ENCODE measurements at regions not wholly inside any gene's neighbourhood (a gene's known extent, or its start where the extent isn't known, plus 50 kb on each side); places are given as distances from the start of the nearest gene placed in this dataset.

GRCh38 chr18:38033282-38033681 is 467.7 kb upstream of the CELF4 start:
- 77 to 94% (median 86%) methylated on average over 3 of the region's 3 CpGs for WGBS, 5 donors
- intact Hi-C loops (cut with DNase I; ENCODE audit: low total_unique reads) = no loop called here
- DNase-seq = no peak
- no peak overlapping the region for H3K27ac ChIP-seq
- no peak overlapping the region for H3K4me3 ChIP-seq
- no peaks in the 10 kb centered on the region for H3K27me3 ChIP-seq (replicated peaks in 1 of 7)
- no peaks in the 10 kb centered on the region for H3K4me1 ChIP-seq
- no peaks in the 10 kb centered on the region for H3K36me3 ChIP-seq
- no peak for TF ChIP-seq POLR2AphosphoS5 (IDR thresholded peaks at IDR 0.05)
- TF ChIP-seq POLR2A (IDR thresholded peaks at IDR 0.05) = no peak
- TF ChIP-seq CTCF (IDR thresholded peaks at IDR 0.05 in 8 of 11, conservative IDR thresholded peaks at IDR 0.05 in 3 of 11) = no peak
- H3K9me3 ChIP-seq = no peaks in the 10 kb centered on the region

GRCh38 chr18:38032516-38032915 is 466.9 kb upstream of the CELF4 start:
- intact Hi-C loops (cut with DNase I; ENCODE audit: low total_unique reads) = no loop called here
- Histone ChIP-seq H3K4me3 (no peak overlapping the region), H3K27me3 (replicated peaks in 1 of 7) (no peaks in the 10 kb centered on the region), H3K9me3 (no peaks in the 10 kb centered on the region), H3K36me3 (no peaks in the 10 kb centered on the region), H3K4me1 (no peaks in the 10 kb centered on the region), H3K27ac (no peak overlapping the region)
- no peak for DNase-seq
- TF ChIP-seq POLR2AphosphoS5 (IDR thresholded peaks at IDR 0.05) (no peak), POLR2A (IDR thresholded peaks at IDR 0.05) (no peak), CTCF (IDR thresholded peaks at IDR 0.05 in 8 of 11, conservative IDR thresholded peaks at IDR 0.05 in 3 of 11) (no peak)

- no peak for DNase-seq
- no peaks in the 10 kb centered on the region for H3K36me3 ChIP-seq
- TF ChIP-seq POLR2A (IDR thresholded peaks at IDR 0.05) (no peak), CTCF (IDR thresholded peaks at IDR 0.05 in 8 of 11, conservative IDR thresholded peaks at IDR 0.05 in 3 of 11) (no peak), POLR2AphosphoS5 (IDR thresholded peaks at IDR 0.05) (no peak)
- intact Hi-C loops (cut with DNase I; ENCODE audit: low total_unique reads) = no loop called here
- no peaks in the 10 kb centered on the region for H3K9me3 ChIP-seq
- no peak overlapping the region for H3K4me3 ChIP-seq
- no peak overlapping the region for H3K27ac ChIP-seq
- H3K27me3 ChIP-seq (replicated peaks in 1 of 7) = no peaks in the 10 kb centered on the region
- no peaks in the 10 kb centered on the region for H3K4me1 ChIP-seq
- WGBS, 5 donors = 72 to 87% (median 82%) methylated on average over 7 of the region's 7 CpGs
Observed at GRCh38 chr18:38028946-38029345, 463.3 kb upstream of the CELF4 start.

- Histone ChIP-seq H3K4me3 (no peak overlapping the region), H3K36me3 (no peaks in the 10 kb centered on the region), H3K27ac (no peak overlapping the region), H3K4me1 (no peaks in the 10 kb centered on the region), H3K27me3 (replicated peaks in 1 of 7) (no peaks in the 10 kb centered on the region), H3K9me3 (no peaks in the 10 kb centered on the region)
- 71 to 80% (median 77%) methylated on average over 4 of the region's 4 CpGs for WGBS, 5 donors
- TF ChIP-seq POLR2A (IDR thresholded peaks at IDR 0.05) (no peak), CTCF (IDR thresholded peaks at IDR 0.05 in 8 of 11, conservative IDR thresholded peaks at IDR 0.05 in 3 of 11) (no peak), POLR2AphosphoS5 (IDR thresholded peaks at IDR 0.05) (no peak)
- no peak for DNase-seq
- intact Hi-C loops (cut with DNase I; ENCODE audit: low total_unique reads) = no loop called here
Observed at GRCh38 chr18:38025433-38026038, 459.9 kb upstream of the CELF4 start.
